Astrocyte (in vitro differentiated cells and primary cell): ENCODE measurements at regions not wholly inside any gene's neighbourhood (a gene's known extent, or its start where the extent isn't known, plus 50 kb on each side); places are given as distances from the start of the nearest gene placed in this dataset.

Experiments
- CTCF ChIP-seq: IDR thresholded peaks from 2 replicates; pipeline ENCODE4 v1.5.1; 2011; ENCODE audit warnings: low read depth, mild to moderate bottlenecking, inconsistent platforms, low read length, moderate library complexity; ENCODE audit not compliant: insufficient read depth
- EZH2 ChIP-seq: IDR thresholded peaks from 2 replicates; pipeline ENCODE4 v1.6.1; 2012; ENCODE audit warnings: mild to moderate bottlenecking, low read length, inconsistent platforms; ENCODE audit not compliant: insufficient read depth

- no peak for TF ChIP-seq CTCF
- TF ChIP-seq EZH2, result no peak
Measured at GRCh38 chr1:193567937-193568336, 381.5 kb upstream of the B3GALT2 start.
